GM12892 (cell line): ENCODE measurements at regions not wholly inside any gene's neighbourhood (a gene's known extent, or its start where the extent isn't known, plus 50 kb on each side); places are given as distances from the start of the nearest gene placed in this dataset.

ENCODE experiments used
- POLR2A ChIP-seq: IDR thresholded peaks from 2 replicates; pipeline ENCODE4 v1.6.1; 2011; ENCODE audit warnings: low read depth, low read length, control low read depth
- POLR2AphosphoS5 ChIP-seq: IDR thresholded peaks from 2 replicates; pipeline ENCODE4 v1.6.1; 2011; ENCODE audit warnings: low read depth, low read length, control low read depth
- TAF1 ChIP-seq: IDR thresholded peaks from 2 replicates; pipeline ENCODE4 v1.6.1; 2011; ENCODE audit warnings: low read depth, mild to moderate bottlenecking, control low read depth, low read length, borderline replicate concordance

DNA sequence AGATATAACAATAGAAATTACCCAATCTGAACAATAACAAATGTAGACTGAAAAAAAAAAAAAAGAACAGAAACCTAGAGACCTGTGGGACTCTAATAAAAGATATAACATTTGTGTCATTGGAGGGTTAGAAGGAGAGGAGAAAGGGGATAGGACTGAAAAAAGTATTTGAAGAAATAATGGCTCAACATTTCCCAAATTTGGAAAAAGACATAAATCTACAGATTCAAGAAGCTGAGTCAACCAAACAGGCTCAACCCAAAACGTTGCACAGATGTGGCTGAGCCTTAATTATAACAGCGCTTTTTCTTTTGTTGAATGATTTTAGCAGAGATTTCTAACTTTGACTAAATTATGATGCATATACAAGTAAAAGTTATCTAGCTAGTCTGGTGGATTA is 131.3 kb downstream of the TMTC3 start:
- TF ChIP-seq POLR2A: no peak
- TF ChIP-seq TAF1: no peak
- no peak for TF ChIP-seq POLR2AphosphoS5
